HEK293 (cell line): ENCODE measurements at regions not wholly inside any gene's neighbourhood (a gene's known extent, or its start where the extent isn't known, plus 50 kb on each side); places are given as distances from the start of the nearest gene placed in this dataset.

ENCODE experiments used
- CTCF ChIA-PET: fragments of 350-600 bp; formaldehyde crosslinking; extraction: SDS; loops from one replicate; lab custom pipeline; 2021; ENCODE audit warnings: antibody characterized with exemption; lab: Yijun Ruan, JAX
- POLR2A ChIA-PET: fragments of 300-600 bp; formaldehyde crosslinking; extraction: SDS; loops from one replicate; lab custom pipeline; 2020; ENCODE audit warnings: antibody characterized with exemption, inconsistent platforms; lab: Yijun Ruan, JAX
- H3K27ac ChIP-seq: fragments of 200-500 bp; sonication (Bioruptor generic); 2 replicates; pipeline ENCODE4 v1.5.1; 2014; ENCODE audit warnings: low read depth, low read length, control low read depth, inconsistent platforms; ENCODE audit errors: extremely low read depth
- H3K36me3 ChIP-seq, 2 experiments: fragments of 200-500 bp in 1 of 2; sonication (Bioruptor generic) in 1 of 2; 1 replicate in 1 of 2; 2 replicates in 1 of 2; pipeline ENCODE4 v1.5.1; 2014 to 2017; ENCODE audit warnings: inconsistent platforms in 2 of 2, low read length in 2 of 2; ENCODE audit not compliant: control insufficient read depth in 2 of 2, insufficient read depth in 1 of 2
- H3K4me1 ChIP-seq: fragments of 200-500 bp; sonication (Bioruptor generic); 2 replicates; pipeline ENCODE4 v1.5.1; 2014; ENCODE audit warnings: mild to moderate bottlenecking, low read length, inconsistent platforms; ENCODE audit not compliant: control insufficient read depth, insufficient read depth
- H3K4me3 ChIP-seq: 2 replicates; pipeline ENCODE4 v1.5.1; 2011; ENCODE audit warnings: low read depth, mild to moderate bottlenecking, control low read depth, low read length, moderate library complexity
- H3K9me3 ChIP-seq: fragments of 200-500 bp; sonication (Bioruptor generic); 2 replicates; pipeline ENCODE4 v1.5.1; 2014; ENCODE audit warnings: low read depth, low read length, inconsistent platforms; ENCODE audit not compliant: control insufficient read depth, insufficient read depth
- ELK4 ChIP-seq: IDR thresholded peaks from 2 replicates; pipeline ENCODE4 v1.6.1; 2011; ENCODE audit warnings: mild to moderate bottlenecking, low read depth, low read length, borderline replicate concordance
- GFI1B ChIP-seq: fragments of 450-650 bp; formaldehyde crosslinking; IDR thresholded peaks from 2 replicates; pipeline ENCODE4 v1.5.1; 2016; ENCODE audit warnings: missing biosample characterization, missing genetic modification characterization
- GLI4 ChIP-seq: fragments of 450-650 bp; formaldehyde crosslinking; IDR thresholded peaks from 2 replicates; pipeline ENCODE4 v1.5.1; 2016; ENCODE audit warnings: missing biosample characterization, missing genetic modification characterization
- HIC1 ChIP-seq: fragments of 450-650 bp; formaldehyde crosslinking; IDR thresholded peaks from 2 replicates; pipeline ENCODE4 v1.5.1; 2016; ENCODE audit warnings: missing biosample characterization, missing genetic modification characterization
- HOXD13 ChIP-seq: sonication (generic); formaldehyde crosslinking; IDR thresholded peaks from 2 replicates; pipeline ENCODE4 v1.8.0; 2022; ENCODE audit warnings: missing genetic modification reagents, borderline replicate concordance
- PRDM10 ChIP-seq: fragments of 450-650 bp; formaldehyde crosslinking; IDR thresholded peaks from 2 replicates; pipeline ENCODE4 v1.5.1; 2016; ENCODE audit warnings: missing biosample characterization, missing genetic modification characterization
- WT1 ChIP-seq: fragments of 450-650 bp; formaldehyde crosslinking; IDR thresholded peaks from 2 replicates; pipeline ENCODE4 v1.5.1; 2016; ENCODE audit warnings: missing biosample characterization, missing genetic modification characterization
- ZEB2 ChIP-seq: fragments of 450-650 bp; formaldehyde crosslinking; IDR thresholded peaks from 2 replicates; pipeline ENCODE4 v1.5.1; 2016; ENCODE audit warnings: missing biosample characterization, missing genetic modification characterization
- ZNF202 ChIP-seq: fragments of 450-650 bp; formaldehyde crosslinking; IDR thresholded peaks from 2 replicates; pipeline ENCODE4 v1.5.1; 2016; ENCODE audit warnings: missing biosample characterization, missing genetic modification characterization, borderline replicate concordance
- ZNF211 ChIP-seq: fragments of 450-650 bp; formaldehyde crosslinking; IDR thresholded peaks from 2 replicates; pipeline ENCODE4 v1.5.1; 2016; ENCODE audit warnings: low read depth, missing biosample characterization, missing genetic modification characterization
- ZNF280D ChIP-seq: fragments of 450-650 bp; formaldehyde crosslinking; IDR thresholded peaks from 2 replicates; pipeline ENCODE4 v1.5.1; 2016; ENCODE audit warnings: missing biosample characterization, missing genetic modification characterization
- ZNF292 ChIP-seq: fragments of 450-650 bp; formaldehyde crosslinking; IDR thresholded peaks from 2 replicates; pipeline ENCODE4 v1.5.1; 2016; ENCODE audit warnings: low read depth, missing biosample characterization, missing genetic modification characterization, borderline replicate concordance
- ZNF311 ChIP-seq: fragments of 450-650 bp; formaldehyde crosslinking; IDR thresholded peaks from 2 replicates; pipeline ENCODE4 v1.5.1; 2017; ENCODE audit warnings: missing biosample characterization, missing genetic modification characterization, borderline replicate concordance
- ZNF366 ChIP-seq: fragments of 450-650 bp; formaldehyde crosslinking; conservative IDR thresholded peaks from 2 replicates; pipeline ENCODE4 v1.5.1; 2016; ENCODE audit warnings: missing biosample characterization, missing genetic modification characterization
- ZNF394 ChIP-seq: fragments of 450-650 bp; formaldehyde crosslinking; IDR thresholded peaks from 2 replicates; pipeline ENCODE4 v1.5.1; 2016; ENCODE audit warnings: missing biosample characterization, missing genetic modification characterization, mild to moderate bottlenecking, moderate library complexity, borderline replicate concordance
- ZNF426 ChIP-seq: fragments of 450-650 bp; formaldehyde crosslinking; IDR thresholded peaks from 2 replicates; pipeline ENCODE4 v1.5.1; 2017; ENCODE audit warnings: missing biosample characterization, missing genetic modification characterization, mild to moderate bottlenecking, inconsistent platforms, moderate library complexity
- ZNF433 ChIP-seq: fragments of 450-650 bp; formaldehyde crosslinking; IDR thresholded peaks from 2 replicates; pipeline ENCODE4 v1.5.1; 2016; ENCODE audit warnings: missing biosample characterization, missing genetic modification characterization, low read depth
- ZNF600 ChIP-seq: fragments of 450-650 bp; formaldehyde crosslinking; IDR thresholded peaks from 2 replicates; pipeline ENCODE4 v1.5.1; 2016; ENCODE audit warnings: missing biosample characterization, missing genetic modification characterization
- ZSCAN16 ChIP-seq: fragments of 450-650 bp; formaldehyde crosslinking; IDR thresholded peaks from 2 replicates; pipeline ENCODE4 v1.5.1; 2016; ENCODE audit warnings: missing biosample characterization, missing genetic modification characterization
- ZSCAN4 ChIP-seq: fragments of 450-650 bp; formaldehyde crosslinking; IDR thresholded peaks from 2 replicates; pipeline ENCODE4 v1.5.1; 2017; ENCODE audit warnings: missing biosample characterization, missing genetic modification characterization
- ZSCAN5A ChIP-seq: fragments of 450-650 bp; formaldehyde crosslinking; IDR thresholded peaks from 2 replicates; pipeline ENCODE4 v1.5.1; 2016; ENCODE audit warnings: missing biosample characterization, missing genetic modification characterization

- TF ChIP-seq PRDM10 (tag by site-specific recombination), result no peak
- TF ChIP-seq, all 188 proteins: peak for 0
Observed at GRCh38 chr7:124514471-124514870, 251.1 kb downstream of the GPR37 start (continued).

- Histone ChIP-seq H3K36me3 (no peaks in the 10 kb centered on the region), H3K4me1 (no peaks in the 10 kb centered on the region), H3K4me3 (no peak overlapping the region), H3K9me3 (no peaks in the 10 kb centered on the region), H3K27ac (no peak overlapping the region)
- CTCF ChIA-PET, result no interaction called here
- POLR2A ChIA-PET, result no interaction called here
- TF ChIP-seq ZNF600 (tag by site-specific recombination) (no peak), ZNF202 (tag by site-specific recombination) (no peak), ZSCAN4 (tag by site-specific recombination) (no peak), ELK4 (no peak), GFI1B (tag by site-specific recombination) (no peak), ZNF311 (tag by site-specific recombination) (no peak), HIC1 (tag by site-specific recombination) (no peak)
Observed at GRCh38 chr7:124497176-124497575, 268.4 kb downstream of the GPR37 start.

GRCh38 chr7:124489925-124490324 lies 275.7 kb downstream of the GPR37 start:
- Histone ChIP-seq H3K36me3 (no peaks in the 10 kb centered on the region), H3K4me3 (no peak overlapping the region), H3K27ac (no peak overlapping the region), H3K4me1 (no peaks in the 10 kb centered on the region), H3K9me3 (no peaks in the 10 kb centered on the region)
- ChIA-PET CTCF (interaction anchor here (0.6 kb wide), 1 partner anchor 309 kb away, joined by 5 read pairs; no protein-coding TSS in a partner anchor), POLR2A (no interaction called here)
- TF ChIP-seq ZNF292 (tag by site-specific recombination) (no peak), ZSCAN5A (no peak), ZNF426 (tag by site-specific recombination) (no peak), ZNF366 (tag by site-specific recombination) (no peak), HOXD13 (CRISPR knock-in tag) (no peak), ZNF394 (no peak), WT1 (tag by site-specific recombination) (no peak), ZNF280D (tag by site-specific recombination) (no peak), ZEB2 (tag by site-specific recombination) (no peak), ZNF211 (tag by site-specific recombination) (no peak), ZNF433 (tag by site-specific recombination) (no peak), ZSCAN16 (tag by site-specific recombination) (no peak), GLI4 (no peak)
